HG03521 (cell line): ENCODE measurements at regions not wholly inside any gene's neighbourhood (a gene's known extent, or its start where the extent isn't known, plus 50 kb on each side); places are given as distances from the start of the nearest gene placed in this dataset.
"Not testable (repeated sequence)": the region's sequence is repeated elsewhere in the genome, so short reads cannot be mapped to it uniquely, and the experiment has no call there.

ENCODE experiments used
- ATAC-seq: cut with Tn5 transposase; IDR thresholded peaks from one replicate; pipeline ENCODE4 v1.9.1; 2021; ENCODE audit warnings: mild to moderate bottlenecking, moderate library complexity; ENCODE audit not compliant: unreplicated experiment

DNA sequence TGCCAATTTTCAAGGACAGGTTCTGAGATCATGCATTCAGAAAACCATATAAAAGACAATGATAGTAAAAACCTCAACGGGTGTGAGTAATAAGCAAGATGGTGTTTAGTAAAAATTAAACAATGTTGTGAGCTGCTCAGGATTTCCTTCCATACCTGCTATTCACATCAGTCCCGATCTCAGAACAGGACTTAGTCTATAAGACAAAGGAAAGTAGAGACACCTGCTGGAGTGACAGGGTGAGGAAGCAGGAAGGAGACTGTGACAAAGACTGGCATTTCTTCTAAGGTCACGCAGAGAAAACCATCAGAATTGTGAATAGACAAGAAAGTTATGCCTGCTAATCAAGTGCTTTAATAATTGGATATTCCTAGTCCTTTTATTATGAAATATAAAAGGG lies 648.0 kb downstream of the DACH1 start:
- ATAC-seq, result no peak

DNA sequence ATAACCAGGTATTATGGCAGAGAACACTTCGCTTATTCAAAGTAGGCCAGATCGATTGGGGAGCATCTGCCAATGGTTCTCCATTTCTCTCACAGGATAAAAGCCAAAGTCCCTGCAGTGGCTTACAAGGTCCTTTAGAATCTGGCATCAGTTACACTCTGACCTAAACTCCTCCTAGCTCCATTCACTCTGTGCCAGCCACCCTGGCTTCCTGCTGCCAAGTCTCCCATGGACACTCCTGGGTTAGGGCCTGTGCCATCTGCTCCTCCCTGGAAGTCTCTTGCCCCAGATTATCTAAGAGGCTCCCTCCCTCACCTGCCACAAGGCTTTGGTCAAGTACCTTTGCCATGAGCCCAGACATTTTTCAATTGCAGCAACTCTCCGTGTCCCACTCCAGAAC lies 649.2 kb downstream of the DACH1 start:
- no peak for ATAC-seq

DNA sequence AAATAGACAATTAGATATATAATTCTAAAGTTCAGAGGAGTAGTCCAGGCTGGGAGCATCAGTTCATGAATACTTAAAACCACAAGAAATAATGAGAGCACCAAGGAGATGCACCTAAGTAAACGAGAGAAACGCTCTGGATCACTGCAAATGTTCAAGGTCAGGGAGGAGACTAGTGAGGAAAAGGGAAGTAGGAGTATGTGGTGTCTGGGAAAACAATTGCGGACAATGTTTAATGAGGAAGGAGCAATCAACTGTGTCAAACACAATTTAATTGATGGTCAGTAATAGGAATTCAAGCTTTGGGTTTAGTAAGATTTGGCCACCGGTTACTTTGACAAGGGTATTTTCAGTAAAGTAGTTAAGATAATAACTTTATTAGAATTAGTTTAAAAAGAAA lies 652.2 kb downstream of the DACH1 start:
- ATAC-seq, result no peak

DNA sequence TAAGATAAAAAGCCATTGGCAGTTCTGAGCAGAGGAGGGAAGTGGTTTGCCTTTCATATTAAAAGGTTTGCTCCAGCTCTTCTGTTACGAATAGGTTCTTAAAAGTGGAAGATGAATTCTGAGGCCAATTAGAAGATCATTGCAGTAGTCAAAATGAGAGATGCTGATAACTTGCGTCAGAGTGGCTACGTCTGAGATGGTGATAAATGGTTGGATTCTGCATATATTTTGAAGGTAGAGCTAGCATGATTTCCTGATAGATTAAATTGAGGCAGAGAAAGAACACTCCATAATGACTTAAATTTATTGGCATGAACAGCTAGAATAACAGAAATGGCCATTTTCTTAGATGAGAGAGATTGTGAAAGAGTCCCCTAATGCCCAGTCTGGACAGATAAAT lies 652.6 kb downstream of the DACH1 start:
- no peak for ATAC-seq

DNA sequence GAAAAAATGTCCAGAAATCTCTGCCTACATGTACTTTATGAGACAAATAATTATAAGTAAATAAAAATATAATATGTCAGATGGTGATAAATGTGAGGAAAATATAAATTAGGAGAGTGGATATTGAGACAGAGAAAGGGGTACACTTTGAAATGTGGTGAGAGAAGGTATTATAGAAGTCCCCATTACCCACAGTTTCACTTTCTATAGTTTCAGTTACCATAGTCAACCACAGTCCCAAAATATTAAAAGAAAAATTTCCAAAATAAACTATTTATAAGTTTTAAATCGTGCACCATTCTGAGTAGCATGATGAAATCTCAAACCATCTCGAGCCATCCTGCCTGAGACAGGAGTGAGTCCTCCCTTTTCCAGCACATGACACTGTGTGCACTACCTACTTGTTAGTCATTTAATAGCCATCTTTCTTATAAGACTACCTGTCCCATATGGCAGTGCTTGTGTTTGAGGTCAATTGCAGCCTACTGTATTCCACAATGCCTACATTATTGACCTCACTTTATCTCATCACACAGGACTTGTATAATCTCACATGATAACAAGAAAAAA lies 653.7 kb downstream of the DACH1 start:
- peak; percentile 55 for ATAC-seq

DNA sequence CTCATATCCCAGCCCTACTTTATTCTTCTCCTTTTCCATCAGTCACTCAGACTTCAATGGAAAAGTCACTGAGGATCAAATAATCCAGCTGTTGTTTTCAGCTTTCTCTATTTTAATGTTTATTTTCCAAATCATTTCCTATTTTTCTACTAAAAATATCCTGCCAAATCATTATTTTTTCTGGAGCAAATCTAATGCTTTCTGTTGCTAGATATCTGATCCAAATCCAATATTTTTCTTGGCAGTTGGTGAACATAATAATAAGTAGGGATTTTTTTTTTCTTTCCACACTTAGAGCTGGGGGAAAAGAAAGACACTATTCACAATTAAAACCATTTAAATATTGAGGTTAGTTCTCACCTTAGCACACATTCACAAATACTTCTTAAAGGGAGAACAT lies 656.1 kb downstream of the DACH1 start:
- no peak for ATAC-seq

DNA sequence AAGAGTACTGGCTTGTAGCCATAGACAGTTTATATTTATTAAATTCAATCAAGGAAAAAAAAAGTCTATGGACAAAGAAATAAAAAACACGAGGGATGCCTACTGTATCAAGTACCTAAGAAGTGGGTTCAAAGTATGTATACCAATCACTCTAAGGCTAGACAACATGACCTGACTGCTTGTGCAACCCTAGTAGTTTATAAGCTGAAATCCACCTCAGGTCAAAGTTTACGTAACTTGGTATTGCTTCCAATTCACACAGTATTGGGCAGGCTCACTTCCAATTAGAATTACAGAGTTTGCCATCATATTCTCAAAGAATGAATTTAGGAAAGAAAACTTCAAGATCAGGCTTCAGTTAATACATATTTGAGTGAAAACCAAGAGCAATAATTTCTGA lies 657.8 kb downstream of the DACH1 start:
- ATAC-seq, result no peak

DNA sequence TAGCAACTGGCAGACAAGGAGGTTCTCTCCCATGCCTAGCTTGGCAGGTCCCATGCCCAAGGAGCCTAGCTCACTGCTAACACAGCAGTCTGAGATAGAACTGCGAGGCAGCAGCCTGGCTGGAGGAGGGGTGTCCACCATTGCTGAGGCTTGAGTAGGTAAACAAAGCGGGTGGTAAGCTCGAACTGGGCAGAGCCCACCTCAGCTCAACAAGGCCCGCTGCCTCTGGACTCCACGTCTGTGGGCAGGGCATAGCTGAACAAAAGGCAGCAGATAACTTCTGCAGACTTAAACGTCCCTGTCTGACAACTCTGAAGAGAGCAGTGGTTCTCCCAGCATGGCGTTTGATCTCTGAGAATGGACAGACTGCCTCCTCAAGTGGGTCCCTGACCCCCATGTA lies 682.4 kb downstream of the DACH1 start:
- not testable (repeated sequence) for ATAC-seq

DNA sequence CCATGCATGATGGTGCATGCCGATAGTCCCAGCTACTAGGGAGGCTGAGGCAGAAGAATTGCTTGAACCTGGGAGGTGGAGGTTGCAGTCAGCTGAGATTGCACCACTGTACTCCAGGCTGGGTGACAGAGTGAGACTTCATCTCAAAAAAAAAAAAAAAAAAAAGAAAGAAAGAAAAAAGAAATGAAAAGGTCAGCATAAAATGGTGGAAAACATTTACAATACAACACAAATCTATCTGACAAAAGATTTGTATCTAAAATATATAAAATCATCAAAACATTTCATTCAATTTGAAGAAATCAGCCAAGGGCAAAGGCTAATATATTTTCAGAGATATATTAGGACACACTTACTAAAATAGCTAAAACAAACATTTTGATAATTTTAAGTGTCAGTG lies 683.7 kb downstream of the DACH1 start:
- ATAC-seq, result not testable (repeated sequence)

DNA sequence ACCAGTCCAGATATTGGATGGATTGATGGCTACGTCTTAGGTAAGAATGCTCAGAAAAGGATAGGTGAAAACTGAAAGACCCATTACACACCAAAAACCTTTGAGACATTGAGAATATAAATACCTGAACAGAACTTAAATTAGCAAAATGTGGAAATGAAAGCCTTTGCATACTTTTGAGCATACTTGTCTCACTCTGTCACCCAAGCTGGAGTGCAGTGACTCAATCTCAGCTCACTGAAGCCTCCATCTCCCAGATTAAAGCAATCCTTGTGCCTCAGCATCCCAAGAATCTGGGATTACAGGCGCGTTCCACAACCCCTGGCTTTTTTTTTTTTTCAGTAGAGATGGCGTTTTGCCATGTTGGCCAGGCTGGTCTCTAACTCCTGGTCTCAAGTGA lies 695.3 kb downstream of the DACH1 start:
- ATAC-seq, result no peak

DNA sequence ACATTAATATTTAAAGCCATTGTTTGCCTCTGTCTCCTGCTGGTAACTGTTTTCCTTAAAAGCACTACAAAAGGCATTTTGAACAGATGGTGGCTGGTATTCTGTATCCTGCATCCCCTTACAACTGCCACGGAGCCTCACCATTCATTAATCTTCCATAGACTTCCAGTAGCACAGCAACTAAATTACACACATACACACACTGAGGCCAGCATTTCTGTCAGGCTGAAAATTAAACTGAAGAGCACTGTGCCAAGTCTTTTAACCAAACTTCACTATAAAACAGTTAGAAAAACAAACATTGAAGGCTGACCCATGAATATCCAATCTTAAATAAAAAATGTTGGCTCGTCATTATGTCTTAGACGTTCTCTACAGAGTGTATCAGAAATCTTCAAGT lies 697.8 kb downstream of the DACH1 start:
- ATAC-seq, result no peak

DNA sequence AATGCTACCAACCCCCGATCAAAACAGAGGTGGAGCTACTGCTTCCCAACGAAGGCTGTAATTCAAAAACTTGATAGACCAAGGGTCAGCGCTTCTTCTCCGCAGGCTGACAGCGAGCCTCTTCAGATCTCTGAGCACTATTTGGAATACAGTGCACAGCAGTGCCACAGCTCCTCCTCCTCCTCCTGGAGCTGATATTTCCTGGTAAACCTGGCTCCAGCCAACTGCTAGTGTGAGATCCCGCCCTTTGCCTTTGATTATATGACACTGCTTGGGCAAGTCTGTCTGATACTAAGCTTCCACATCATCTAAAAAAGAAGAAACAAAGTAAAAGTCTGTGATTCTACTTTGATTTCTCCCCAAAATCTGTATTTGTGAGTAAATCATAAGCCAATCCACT lies 710.5 kb downstream of the DACH1 start:
- ATAC-seq, result no peak

DNA sequence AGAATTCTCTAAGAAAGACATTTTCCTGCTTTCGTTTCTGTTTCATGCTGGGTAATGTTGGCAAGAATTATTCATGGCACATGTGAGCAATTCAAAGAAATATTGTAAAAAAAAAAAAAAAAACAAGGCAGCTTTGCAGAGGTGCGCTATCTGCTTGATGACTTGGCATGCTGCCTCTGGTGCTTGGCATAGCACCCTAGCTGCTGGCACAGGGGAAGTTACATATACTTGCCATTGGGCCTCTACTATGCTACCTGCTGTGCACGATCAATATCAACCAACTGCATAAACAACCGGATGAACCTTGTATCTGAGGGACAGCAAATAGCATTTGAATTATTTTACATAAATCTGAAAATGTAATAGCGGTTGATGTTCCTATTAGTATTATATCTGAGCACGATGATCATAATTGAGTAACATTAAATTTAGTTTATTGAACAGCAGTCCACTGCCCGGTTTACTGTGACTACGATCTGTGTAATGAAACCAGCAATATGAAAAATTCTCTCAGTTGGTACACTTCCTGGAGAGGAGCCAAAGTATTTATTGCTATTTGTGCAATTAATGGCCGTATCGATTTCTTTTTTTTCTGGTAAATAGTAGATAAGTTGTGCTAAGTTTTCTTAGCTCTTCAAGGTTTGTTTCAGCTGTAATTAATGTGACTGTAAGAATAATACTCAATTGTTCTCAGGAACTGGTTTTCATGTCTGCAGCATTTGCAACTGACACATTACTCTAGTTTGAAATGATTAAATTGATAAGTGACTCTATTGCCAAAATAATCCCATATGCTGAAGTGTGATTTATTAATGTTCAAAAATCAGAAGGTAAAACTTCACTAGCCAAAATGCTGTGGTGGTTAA lies 717.3 kb downstream of the DACH1 start:
- ATAC-seq, result no peak

DNA sequence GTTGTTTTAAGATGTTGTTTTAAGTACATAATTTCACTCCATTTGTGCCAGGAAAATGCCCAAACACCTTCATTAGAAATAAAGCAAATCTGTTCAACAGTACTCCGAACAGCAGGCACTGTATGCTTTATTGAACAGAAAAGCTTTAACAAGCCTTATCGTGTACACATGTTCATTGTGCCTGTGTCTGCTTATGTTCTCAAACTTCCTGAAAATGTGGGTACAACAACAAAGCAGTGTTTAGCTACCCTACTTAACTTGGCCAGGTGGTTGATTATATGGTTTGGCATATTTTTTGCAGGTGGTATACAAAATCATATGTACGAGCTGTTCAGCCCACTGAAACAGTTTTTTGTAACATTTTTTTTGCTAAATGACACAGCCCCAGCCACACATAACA lies 718.0 kb downstream of the DACH1 start:
- ATAC-seq, result no peak

DNA sequence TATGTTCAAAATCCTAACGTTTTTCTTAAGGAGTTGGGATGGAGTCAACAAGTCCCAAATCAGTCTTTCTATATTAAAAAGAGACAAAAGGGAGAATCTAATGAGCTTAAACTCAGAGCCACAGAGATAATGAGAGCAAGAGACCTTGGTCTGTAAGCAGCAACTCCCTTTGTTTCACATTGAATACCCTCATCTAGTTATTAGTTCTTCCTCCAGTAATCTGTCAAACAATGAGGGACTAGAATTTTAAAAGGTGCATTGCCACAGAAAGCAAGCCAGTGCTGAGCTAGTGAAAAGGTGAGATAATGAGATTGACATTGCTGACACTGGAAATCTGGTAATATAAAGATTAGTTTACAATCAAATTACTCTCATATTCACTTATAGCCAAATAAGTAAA lies 718.6 kb downstream of the DACH1 start:
- no peak for ATAC-seq

DNA sequence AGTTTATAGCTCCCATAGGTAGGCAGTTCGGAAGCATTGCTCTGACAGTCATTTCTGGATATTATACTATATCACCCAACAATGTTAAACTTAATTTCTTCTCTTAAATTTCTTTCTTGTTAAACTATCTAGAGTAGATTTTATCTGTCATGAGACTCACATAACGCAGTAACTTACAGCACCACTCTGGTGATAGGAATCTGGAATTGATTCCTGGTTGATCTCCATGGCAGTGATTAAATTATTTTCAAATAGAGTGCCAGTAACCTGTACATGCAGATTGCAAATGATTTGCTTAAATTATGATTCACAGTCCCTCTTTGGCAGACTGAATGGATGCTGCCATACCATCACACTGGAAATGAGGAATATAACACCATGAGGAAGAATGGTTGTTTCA lies 722.1 kb downstream of the DACH1 start:
- no peak for ATAC-seq

DNA sequence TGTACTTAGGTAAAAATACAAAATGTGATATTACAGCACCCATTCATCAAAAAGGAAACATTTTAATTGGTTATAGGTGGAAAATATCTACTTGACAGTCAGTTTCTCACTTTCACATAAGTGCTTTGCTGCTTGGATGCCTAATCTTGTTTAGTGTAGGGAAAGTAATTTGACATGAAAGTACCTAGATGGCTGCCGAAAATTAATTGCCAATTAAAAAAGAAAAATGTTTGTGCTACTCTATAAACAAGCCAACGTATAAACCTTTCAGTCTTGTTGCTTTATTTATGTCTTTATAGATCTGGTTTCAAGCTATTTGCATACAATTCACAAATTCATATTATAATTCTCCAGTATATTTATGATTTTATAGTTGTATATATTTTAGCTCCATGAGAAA lies 729.9 kb downstream of the DACH1 start:
- no peak for ATAC-seq

DNA sequence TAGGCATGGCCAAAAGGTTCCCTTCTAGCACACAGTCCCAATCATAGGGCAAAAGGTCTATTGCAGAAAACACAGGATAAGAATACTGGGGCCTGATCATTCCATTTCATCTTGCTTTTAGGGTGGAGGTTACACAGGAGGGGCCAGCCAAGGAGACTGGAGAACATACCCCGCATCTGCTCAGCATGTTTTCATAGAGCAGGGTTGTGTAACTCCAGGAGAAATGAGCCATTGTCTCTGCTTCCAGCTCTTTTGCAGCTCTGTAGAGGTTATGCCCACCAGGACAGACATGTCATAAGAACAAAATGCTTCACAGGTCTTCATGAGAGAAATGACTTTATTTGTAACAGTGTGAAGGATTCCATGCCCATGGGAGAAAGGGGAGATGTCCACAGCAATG lies 742.8 kb downstream of the DACH1 start:
- no peak for ATAC-seq

DNA sequence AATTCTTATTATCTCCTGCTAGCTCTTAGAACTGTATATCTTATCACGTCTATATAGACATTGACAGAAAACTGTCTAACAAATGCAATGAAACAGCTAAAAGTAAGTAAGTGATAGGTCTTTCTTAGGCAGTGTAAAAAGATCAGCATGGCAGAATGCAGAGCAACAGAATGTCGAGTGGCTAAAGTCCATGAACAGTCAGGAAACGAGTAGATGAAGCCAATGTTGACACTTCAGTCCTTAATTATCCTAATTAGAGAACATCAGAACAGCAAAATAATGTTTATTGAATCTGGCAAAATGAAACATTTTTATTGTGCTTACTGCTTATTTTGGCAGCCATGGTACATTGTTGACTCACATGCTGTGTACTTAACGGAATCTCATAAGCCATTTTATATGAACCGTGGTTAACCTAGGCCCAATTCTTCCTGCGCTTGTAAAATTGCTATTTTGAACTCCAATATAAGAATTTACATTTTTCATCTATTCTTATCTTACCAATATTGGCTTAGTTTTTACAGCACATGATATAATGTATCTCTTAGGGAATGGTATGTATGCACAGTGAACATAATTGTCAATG lies 748.1 kb downstream of the DACH1 start:
- ATAC-seq, result no peak

DNA sequence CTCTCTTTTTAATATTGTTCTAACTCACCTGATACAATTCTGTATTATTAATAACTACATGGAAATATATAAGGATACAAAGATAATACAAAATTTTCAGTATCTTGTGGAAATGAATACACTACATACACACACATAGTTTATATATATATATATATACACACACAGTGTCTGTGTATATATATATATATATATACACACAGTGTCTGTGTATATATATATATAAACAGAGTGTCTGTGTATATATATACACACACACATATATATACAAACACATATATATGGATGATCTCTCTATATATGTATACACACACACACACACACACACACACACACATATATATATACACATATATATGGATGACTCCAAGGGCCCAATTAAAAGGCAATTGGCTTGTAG lies 749.1 kb downstream of the DACH1 start:
- no peak for ATAC-seq

DNA sequence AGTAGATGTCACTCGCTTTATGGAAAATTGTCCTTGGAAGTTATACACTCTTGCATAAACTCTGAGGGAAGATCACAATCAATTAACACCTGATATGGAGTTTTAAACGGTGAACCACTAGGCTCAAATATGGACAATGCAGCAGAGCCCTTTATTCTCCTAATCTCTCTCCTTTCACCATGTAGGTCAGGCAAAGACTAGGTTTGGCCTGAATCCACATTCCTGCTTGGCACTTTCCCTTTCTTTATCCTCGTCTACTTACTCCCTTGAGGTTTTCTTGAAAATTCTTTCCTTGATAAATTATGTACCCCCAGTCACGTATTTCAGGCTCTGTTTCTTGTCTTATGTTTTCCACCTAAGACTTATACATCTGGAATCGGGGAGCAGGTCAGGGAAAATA lies 751.7 kb downstream of the DACH1 start:
- ATAC-seq, result no peak

DNA sequence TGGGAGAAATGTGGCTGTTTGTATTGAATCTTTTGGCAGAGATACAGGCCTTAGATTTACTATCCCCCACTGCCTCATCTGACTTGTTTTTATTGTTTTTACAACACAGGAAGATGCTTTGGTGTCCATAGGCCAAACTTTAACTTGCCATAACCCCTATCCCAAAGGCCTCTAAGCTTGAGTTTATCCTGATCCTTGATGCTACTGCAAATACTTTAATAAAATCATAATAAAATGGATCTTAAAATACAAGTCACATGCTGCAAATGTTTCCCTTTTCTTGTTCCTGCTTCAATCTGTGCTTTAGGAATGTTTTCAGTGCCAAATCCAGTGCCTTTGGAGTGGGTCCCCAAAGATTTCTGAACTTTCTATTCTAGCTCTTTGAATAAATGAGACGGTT lies 770.6 kb downstream of the DACH1 start:
- ATAC-seq, result no peak
